Activated naive CD8-positive, alpha-beta T cell treated with anti-CD3 and anti-CD28 coated beads for 36 hours (primary cell): ENCODE measurements at regions not wholly inside any gene's neighbourhood (a gene's known extent, or its start where the extent isn't known, plus 50 kb on each side); places are given as distances from the start of the nearest gene placed in this dataset.
"Not testable (repeated sequence)": the region's sequence is repeated elsewhere in the genome, so short reads cannot be mapped to it uniquely, and the experiment has no call there.

Source experiments
- DNase-seq: peaks from one replicate; pipeline ENCODE4 v3.0.0; 2021
- H3K27ac Mint-ChIP-seq: one replicate; pipeline ENCODE4 v1.8.0; 2022; ENCODE audit warnings: mild to moderate bottlenecking, moderate library complexity, mixed read lengths
- H3K27me3 Mint-ChIP-seq: one replicate; pipeline ENCODE4 v1.8.0; 2022; ENCODE audit warnings: mild to moderate bottlenecking, mixed read lengths
- H3K36me3 Mint-ChIP-seq: one replicate; pipeline ENCODE4 v1.8.0; 2021; ENCODE audit warnings: mild to moderate bottlenecking, mixed read lengths
- H3K4me1 Mint-ChIP-seq: one replicate; pipeline ENCODE4 v1.8.0; 2021; ENCODE audit warnings: mixed read lengths
- H3K4me3 Mint-ChIP-seq: one replicate; pipeline ENCODE4 v1.8.0; 2022; ENCODE audit warnings: mild to moderate bottlenecking, moderate library complexity, mixed read lengths
- H3K9me3 Mint-ChIP-seq: one replicate; pipeline ENCODE4 v1.8.0; 2022; ENCODE audit warnings: mixed read lengths

DNA sequence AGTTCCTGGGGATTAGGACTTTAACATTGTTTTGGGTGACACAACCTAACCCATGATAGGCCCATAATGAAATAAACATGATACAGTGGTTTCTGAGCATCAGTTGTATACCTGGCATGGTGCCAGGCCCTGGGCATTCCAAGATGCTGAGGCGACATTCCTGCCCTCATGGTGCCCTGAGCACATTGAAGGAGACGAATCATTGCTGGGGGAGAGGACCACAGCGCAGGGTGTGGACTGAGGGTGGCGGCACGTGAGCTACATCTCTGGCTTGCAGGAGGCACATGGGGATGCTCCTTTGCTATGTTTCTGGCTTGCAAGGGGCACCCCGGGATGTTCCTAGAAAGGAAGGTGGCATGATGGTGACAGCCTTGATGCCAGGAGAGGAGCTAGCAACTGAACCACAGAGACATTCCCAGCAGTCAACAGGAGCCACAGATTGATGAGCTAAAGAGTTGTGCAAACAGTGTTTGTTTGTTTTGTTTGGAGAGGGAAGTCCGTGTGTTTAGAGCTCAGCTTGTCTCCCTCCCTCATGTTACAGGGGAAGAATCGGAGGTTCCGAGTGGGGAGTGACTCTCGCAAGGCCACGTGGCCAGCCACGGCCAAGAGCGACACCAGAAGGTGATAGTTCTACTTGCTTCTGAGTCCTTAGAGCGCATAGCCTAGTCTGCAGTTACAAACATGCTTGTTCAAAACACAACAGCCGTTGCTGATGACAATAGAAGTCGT, 106.4 kb downstream of the MIAT start:
- peaks cover 5% of the 10 kb centered on the region for H3K4me1 Mint-ChIP-seq
- H3K27ac Mint-ChIP-seq: no peak overlapping the region
- no peak overlapping the region for H3K4me3 Mint-ChIP-seq
- no peak for DNase-seq
- H3K9me3 Mint-ChIP-seq: peaks cover 5% of the 10 kb centered on the region
- H3K36me3 Mint-ChIP-seq: peaks cover 17% of the 10 kb centered on the region
- no peaks in the 10 kb centered on the region for H3K27me3 Mint-ChIP-seq

DNA sequence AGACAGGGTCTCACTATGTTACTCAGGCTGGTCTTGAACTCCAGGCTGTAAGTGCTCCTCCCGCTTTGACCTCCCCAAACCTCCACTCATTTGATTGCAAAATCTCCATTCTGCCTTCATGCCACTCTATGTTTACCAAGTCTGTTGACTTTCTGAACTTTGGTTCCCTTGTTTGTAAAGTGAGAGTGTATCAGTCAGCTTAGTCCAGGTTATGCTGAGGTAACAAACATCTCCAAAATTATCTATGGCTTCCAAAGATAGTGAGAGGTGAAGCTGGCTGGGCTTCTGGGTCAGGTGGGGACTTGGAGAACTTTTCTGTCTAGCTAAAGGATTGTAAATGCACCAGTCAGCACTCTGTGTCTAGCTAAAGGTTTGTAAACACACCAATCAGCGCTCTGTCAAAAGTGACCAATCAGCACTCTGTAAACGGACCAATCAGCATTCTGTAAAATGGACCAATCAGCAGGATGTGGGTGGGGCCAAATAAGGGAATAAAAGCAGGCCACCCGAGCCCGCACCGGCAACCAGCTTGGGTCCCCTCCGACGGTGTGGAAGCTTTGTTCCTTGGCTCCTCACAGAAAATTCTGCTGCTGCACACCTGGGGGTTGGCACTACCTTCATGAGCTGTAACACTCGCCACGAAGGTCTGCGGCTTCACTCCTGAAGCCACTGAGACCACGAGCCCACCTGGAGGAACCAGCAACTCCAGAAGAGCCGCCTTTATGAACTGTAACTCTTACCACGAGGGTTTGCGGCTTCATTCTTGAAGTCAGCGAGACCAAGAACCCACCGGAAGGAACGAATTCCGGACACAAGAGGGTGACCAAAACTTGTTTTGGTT, 109.3 kb downstream of the MIAT start:
- Mint-ChIP-seq H3K36me3 (peaks cover 17% of the 10 kb centered on the region), H3K27me3 (no peaks in the 10 kb centered on the region), H3K4me3 (no peak overlapping the region), H3K9me3 (peaks cover 5% of the 10 kb centered on the region), H3K27ac (no peak overlapping the region), H3K4me1 (peaks cover 6% of the 10 kb centered on the region)
- peak; percentile 6 for DNase-seq

DNA sequence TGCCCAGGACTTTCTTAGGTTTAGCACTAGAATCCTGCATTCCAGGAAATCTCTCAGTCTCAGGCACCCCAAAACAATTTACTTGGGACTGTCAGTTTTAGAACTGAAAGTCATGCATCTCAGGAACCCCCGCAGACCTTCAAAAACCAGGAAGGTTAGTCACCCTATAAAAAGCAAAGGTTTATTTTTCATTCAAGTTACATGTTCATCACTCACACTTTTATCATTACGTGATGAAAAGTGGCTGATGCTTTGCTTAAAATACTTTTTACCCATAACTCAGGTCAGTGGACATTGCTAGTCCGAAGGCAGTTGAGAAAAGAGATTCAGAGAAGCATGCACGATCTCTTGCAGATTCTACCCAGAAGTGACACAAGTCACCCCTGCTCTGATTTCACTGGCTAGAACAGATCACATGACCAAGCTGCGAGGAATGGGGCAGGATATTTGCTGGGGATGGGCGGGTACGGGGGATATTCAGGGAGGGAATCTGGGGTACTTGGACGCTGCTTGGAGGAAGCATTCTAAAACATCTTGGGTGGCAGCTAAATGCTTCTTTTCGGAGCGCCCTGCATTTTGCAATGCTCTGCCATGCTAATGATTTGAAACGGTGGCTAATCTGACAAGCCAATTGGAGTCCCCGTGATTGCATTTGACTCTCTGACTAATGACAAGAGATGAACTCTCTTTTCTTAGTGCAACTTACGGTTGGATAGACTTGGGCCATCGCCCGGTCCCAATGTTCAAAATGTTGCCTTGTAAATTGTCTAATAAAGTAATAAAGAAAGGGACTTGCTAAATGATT, 110.2 kb downstream of the MIAT start:
- Mint-ChIP-seq H3K4me1 (peaks cover 6% of the 10 kb centered on the region), H3K4me3 (no peak overlapping the region), H3K27ac (no peak overlapping the region), H3K9me3 (peaks cover 5% of the 10 kb centered on the region), H3K36me3 (peaks cover 17% of the 10 kb centered on the region), H3K27me3 (no peaks in the 10 kb centered on the region)
- DNase-seq: no peak

DNA sequence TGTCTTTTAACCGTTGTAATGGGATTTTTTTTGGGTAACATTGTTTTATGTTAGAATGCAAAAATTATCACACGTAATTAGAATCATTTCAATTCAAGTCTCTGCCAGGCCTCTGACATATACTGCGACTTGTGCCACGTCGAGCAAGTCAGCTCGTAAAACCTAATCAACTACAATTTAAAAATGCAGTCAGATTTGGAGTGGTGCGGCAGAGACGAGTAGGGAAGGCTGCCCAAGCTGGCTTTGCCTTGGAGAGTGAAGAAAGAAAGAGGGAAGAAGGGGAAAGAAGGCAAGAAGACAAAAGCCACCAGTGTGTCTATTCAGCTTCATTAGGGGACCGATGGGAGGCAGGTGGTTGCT, 110.7 kb downstream of the MIAT start:
- H3K27me3 Mint-ChIP-seq: no peaks in the 10 kb centered on the region
- no peak overlapping the region for H3K27ac Mint-ChIP-seq
- peaks cover 17% of the 10 kb centered on the region for H3K36me3 Mint-ChIP-seq
- peaks cover 6% of the 10 kb centered on the region for H3K4me1 Mint-ChIP-seq
- no peak overlapping the region for H3K4me3 Mint-ChIP-seq
- DNase-seq: no peak
- peaks cover 5% of the 10 kb centered on the region for H3K9me3 Mint-ChIP-seq

DNA sequence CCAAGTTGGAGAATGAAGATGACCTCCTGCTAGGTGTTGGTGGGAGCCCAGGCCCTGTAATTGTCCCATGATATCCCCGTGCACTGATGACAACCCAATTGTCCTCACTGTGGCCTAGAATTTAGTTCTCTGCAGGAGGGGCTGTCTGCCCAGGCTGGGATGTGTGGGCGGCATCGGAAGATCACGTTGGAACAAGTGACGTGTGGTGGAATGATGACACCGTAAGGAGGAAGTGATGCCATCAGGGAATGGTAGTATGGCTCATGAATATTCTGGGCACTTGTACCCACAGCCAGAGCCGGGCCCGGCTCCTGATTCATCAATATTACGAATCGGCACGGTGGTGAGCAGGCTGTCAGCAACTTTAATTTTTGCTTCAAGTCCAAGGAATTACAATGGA, 111.6 kb downstream of the MIAT start:
- Mint-ChIP-seq H3K27ac (no peak overlapping the region), H3K27me3 (no peaks in the 10 kb centered on the region), H3K36me3 (peaks cover 17% of the 10 kb centered on the region), H3K9me3 (peaks cover 5% of the 10 kb centered on the region), H3K4me1 (peaks cover 6% of the 10 kb centered on the region), H3K4me3 (no peak overlapping the region)
- no peak for DNase-seq

DNA sequence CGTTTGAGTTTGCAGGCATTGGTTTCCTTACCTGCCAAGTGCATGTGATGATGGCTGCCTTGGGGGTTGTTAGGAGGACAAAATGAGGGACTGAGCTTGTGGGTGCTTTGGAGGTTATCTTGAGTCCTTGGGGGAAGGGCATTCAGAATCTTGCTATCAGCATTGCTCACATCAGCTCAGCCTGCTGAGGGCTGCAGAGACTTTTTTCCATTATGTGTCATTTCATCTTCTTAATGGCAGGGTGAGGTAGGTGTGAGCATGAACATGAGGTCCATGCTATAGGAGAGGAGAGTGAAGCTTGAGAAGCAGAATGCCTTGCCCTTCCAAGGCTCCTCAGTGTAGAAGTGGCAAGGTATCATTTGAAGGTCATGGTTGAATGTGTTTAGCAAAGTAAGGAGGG, 112.3 kb downstream of the MIAT start:
- DNase-seq: no peak
- Mint-ChIP-seq H3K4me1 (peaks cover 6% of the 10 kb centered on the region), H3K9me3 (peaks cover 5% of the 10 kb centered on the region), H3K27ac (peak overlapping the region; percentile 3), H3K27me3 (no peaks in the 10 kb centered on the region), H3K4me3 (no peak overlapping the region), H3K36me3 (peaks cover 24% of the 10 kb centered on the region)

DNA sequence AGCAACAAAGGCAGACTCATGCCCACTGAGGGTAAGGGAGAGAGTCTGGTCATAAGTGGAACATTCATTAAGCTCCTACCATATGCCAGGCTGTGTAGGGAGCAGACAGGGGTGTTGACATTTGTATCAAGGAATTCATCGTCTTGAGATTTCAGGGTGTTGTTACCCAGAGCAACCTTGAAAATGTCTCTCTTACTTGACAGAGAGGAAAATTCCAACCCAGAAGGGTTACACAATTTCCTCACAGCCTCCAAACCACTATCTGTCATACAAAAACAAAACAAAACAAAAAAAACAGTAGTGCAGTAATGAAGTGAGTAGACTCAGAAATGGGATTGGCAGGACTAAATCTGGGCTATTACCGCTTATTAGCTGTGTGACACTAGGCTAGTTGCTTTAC, 113.2 kb downstream of the MIAT start:
- Mint-ChIP-seq H3K27me3 (no peaks in the 10 kb centered on the region), H3K9me3 (peaks cover 5% of the 10 kb centered on the region), H3K4me3 (no peak overlapping the region), H3K27ac (no peak overlapping the region), H3K4me1 (peaks cover 6% of the 10 kb centered on the region), H3K36me3 (peaks cover 23% of the 10 kb centered on the region)
- DNase-seq: no peak

DNA sequence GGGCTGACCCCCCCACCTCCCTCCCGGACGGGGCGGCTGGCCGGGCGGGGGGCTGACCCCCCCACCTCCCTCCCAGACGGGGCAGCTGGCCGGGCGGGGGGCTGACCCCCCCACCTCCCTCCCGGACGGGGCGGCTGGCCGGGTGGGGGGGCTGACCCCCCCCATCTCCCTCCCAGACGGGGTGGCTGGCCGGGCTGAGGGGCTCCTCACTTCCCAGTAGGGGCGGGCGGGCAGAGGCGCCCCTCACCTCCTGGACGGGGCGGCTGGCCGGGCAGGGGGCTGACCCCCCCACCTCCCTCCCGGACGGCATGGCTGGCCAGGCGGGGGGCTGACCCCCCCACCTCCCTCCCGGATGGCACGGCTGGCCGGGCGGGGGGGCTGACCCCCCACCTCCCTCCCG, 115.7 kb downstream of the MIAT start:
- H3K27me3 Mint-ChIP-seq, H3K27ac Mint-ChIP-seq, H3K4me3 Mint-ChIP-seq, H3K4me1 Mint-ChIP-seq, H3K9me3 Mint-ChIP-seq, DNase-seq: not testable (repeated sequence)
- peaks cover 10% of the 10 kb centered on the region for H3K36me3 Mint-ChIP-seq

DNA sequence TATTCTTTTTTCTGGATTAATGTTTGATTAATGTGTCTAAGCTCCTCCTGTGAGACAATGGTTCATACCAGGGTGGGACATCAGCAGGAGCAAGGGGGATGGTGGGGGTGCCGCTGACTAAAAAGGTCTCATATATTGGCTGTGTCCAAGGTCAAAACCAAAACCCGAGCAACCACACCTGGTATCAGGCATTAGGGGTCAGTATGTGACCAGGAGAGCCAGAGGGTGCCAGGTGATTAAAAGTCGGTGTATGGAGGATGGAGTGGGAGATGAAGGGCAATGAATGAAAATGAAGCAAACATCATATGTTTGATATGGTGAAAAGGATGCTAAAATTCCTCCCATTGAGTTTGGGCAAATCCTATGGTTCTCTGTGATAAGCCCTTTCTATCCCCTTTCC, 118.0 kb downstream of the MIAT start:
- H3K27ac Mint-ChIP-seq: no peak overlapping the region
- no peaks in the 10 kb centered on the region for H3K9me3 Mint-ChIP-seq
- DNase-seq: no peak
- H3K4me3 Mint-ChIP-seq: no peak overlapping the region
- no peaks in the 10 kb centered on the region for H3K4me1 Mint-ChIP-seq
- peaks cover 27% of the 10 kb centered on the region for H3K36me3 Mint-ChIP-seq
- H3K27me3 Mint-ChIP-seq: no peaks in the 10 kb centered on the region

DNA sequence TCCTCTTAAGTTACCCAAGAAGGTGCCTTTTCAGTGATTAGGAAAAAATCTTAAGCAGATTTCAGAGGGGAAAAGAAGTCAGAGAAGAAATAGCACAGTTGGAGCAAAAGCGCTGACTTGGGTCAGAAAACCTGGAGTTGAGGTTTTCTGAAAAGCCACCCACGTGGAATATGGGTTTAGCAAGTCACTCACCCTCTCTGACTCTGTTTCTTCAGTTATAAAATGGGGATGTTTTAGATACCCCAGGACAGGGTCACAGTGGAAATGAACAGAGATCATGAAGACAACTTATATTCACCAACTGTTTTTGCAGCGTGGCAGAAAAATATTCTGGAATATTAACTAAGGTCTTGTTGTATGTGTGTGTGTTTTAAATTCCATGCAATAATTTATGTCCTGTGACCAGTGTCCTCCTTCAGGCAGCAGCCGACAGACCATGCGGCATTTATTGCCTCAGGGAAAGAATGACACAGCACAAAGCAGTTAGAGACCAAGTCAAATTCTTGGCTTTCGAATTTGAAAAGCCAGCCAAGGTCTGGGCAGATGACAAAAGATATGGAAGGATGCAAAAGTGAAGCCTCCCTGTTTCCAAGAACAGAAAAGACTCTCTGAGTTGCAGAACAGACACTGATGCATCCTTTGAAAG, 119.9 kb downstream of the MIAT start:
- Mint-ChIP-seq H3K27ac (no peak overlapping the region), H3K36me3 (peaks cover 34% of the 10 kb centered on the region), H3K4me3 (no peak overlapping the region), H3K27me3 (no peaks in the 10 kb centered on the region), H3K4me1 (no peaks in the 10 kb centered on the region), H3K9me3 (no peaks in the 10 kb centered on the region)
- DNase-seq: no peak

DNA sequence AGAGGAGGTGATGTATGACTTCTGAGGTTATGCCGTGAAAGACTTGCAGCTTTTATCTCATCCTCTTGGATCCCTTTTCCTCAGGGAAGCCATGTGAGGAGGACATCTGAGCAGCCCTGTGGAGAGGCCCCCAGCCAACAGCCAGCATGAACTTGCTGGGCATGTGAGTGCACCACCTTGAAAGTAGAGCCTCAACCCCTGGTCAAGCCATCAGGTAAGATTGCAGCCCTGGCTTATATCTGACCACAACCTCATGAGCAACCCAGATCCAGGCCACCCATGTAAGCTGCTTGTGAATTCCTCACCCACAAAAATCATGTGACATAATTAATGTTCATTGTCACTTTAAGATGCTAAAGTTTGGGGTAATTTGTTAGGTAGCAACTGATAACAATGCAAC, 121.0 kb downstream of the MIAT start:
- no peaks in the 10 kb centered on the region for H3K27me3 Mint-ChIP-seq
- no peaks in the 10 kb centered on the region for H3K9me3 Mint-ChIP-seq
- H3K36me3 Mint-ChIP-seq: peaks cover 35% of the 10 kb centered on the region
- no peak for DNase-seq
- no peaks in the 10 kb centered on the region for H3K4me1 Mint-ChIP-seq
- H3K27ac Mint-ChIP-seq: no peak overlapping the region
- H3K4me3 Mint-ChIP-seq: no peak overlapping the region

DNA sequence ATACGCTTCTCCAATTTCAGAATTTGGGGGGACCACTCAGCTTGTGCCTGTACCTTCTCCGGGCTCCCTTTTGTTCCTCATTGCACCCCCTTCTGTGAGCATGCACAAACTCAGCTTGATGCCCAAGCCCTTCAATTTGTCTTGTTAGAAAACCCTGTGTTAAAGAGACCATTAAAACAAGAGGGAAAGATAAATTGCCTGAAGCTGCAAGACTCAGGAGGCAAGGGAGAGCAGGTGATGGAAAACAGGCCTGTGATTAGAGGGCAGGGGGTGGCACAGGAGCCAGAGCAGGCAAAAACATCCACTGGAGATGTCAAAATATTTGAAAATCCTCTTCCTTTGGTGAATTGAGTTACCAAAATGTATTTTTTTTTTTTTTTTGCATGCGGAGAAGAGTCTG, 121.7 kb downstream of the MIAT start:
- no peak overlapping the region for H3K4me3 Mint-ChIP-seq
- no peaks in the 10 kb centered on the region for H3K9me3 Mint-ChIP-seq
- no peak overlapping the region for H3K27ac Mint-ChIP-seq
- no peaks in the 10 kb centered on the region for H3K27me3 Mint-ChIP-seq
- no peak for DNase-seq
- H3K4me1 Mint-ChIP-seq: no peaks in the 10 kb centered on the region
- peaks cover 34% of the 10 kb centered on the region for H3K36me3 Mint-ChIP-seq

DNA sequence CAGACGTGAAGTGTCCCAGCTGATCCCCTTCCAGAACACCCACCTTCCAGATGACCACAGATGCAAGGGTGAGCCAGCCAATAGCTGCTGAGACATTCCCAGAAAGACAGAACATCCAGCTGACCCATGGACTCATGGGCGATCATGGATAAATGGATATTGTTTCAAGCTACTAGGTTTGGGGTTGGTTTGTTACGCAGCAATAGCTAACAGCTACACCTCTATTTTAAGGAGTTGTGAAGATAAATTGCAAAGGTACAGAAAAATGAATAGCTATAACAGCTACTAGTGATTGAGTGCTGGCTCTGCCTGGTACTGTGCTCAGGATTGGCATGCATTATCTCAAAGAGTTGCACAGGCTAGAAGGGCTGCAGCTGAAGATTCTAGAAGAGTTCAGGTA, 122.5 kb downstream of the MIAT start:
- no peaks in the 10 kb centered on the region for H3K27me3 Mint-ChIP-seq
- H3K27ac Mint-ChIP-seq: no peak overlapping the region
- no peak for DNase-seq
- H3K9me3 Mint-ChIP-seq: no peaks in the 10 kb centered on the region
- H3K4me3 Mint-ChIP-seq: no peak overlapping the region
- peaks cover under 1% of the 10 kb centered on the region for H3K4me1 Mint-ChIP-seq
- peaks cover 31% of the 10 kb centered on the region for H3K36me3 Mint-ChIP-seq

DNA sequence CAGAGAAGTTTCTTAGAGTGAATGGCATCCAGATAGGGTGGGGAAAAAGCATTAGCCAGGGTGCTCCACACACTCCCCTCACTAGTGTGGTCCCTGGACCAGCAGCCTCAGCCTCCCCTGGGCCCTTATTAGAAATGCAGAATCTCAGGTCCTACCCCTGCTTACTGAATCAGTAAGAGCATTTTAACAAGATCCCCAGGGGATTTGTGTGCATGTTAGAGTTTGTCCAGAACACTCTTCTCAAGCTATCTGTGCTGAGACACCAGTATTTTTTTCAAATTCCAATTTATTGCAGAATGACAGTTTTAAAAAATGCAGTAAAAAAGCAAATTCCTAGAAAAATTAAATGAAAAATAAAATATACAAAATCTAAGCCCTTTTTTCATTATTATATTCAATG, 123.1 kb downstream of the MIAT start:
- Mint-ChIP-seq H3K9me3 (no peaks in the 10 kb centered on the region), H3K4me1 (peaks cover 7% of the 10 kb centered on the region), H3K27me3 (no peaks in the 10 kb centered on the region), H3K36me3 (peaks cover 28% of the 10 kb centered on the region), H3K27ac (no peak overlapping the region), H3K4me3 (no peak overlapping the region)
- no peak for DNase-seq

DNA sequence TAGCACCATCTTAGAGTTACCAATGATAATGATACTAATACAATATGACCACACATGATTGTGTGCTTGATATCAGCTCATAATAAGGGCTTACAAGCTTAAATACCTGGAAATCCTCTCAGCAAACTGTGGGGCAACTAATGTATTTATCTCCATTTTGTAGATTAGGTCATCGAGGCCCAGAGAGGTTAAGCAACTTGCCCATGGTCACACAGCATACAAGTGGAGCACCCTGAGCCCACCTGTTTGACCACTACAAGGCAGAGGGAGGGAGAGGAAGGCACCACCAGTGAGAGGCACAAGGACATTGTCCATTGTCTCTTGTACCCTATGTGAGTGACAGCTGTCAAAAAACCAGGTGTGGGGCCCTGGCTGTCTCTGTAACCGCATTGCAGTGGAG, 123.7 kb downstream of the MIAT start:
- H3K4me3 Mint-ChIP-seq: no peak overlapping the region
- peaks cover 28% of the 10 kb centered on the region for H3K36me3 Mint-ChIP-seq
- peaks cover 12% of the 10 kb centered on the region for H3K4me1 Mint-ChIP-seq
- H3K27ac Mint-ChIP-seq: no peak overlapping the region
- H3K9me3 Mint-ChIP-seq: no peaks in the 10 kb centered on the region
- no peaks in the 10 kb centered on the region for H3K27me3 Mint-ChIP-seq
- no peak for DNase-seq
